ENCODE measurements at regions not wholly inside any gene's neighbourhood (a gene's known extent, or its start where the extent isn't known, plus 50 kb on each side); places are given as distances from the start of the nearest gene placed in this dataset.

DNA sequence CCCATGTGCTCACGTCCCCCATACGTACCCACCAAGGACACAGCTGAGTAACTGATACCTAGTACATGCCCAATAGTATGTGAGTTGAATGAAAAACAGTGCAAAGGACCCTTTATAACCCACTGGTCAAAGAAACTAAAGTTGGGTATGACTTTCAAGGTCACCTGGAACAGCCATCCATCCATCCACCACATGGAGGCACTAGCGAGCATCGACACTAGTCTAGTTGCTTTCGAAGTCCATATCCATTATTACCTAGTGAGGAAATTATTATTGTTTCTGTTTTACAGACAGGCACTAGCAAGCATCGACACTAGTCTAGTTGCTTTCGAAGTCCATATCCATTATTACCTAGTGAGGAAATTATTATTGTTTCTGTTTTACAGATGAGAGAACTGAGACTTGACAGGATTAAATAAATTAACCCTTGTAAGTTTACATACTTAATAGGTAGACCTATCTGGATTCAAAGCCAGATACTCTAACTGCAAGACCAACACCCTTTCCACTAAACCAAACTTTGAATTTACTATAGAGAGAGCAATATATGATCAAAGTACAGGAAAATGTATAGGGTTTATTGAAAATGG, 233.7 kb downstream of the METTL4 start:
- no peak for DNase-seq

DNA sequence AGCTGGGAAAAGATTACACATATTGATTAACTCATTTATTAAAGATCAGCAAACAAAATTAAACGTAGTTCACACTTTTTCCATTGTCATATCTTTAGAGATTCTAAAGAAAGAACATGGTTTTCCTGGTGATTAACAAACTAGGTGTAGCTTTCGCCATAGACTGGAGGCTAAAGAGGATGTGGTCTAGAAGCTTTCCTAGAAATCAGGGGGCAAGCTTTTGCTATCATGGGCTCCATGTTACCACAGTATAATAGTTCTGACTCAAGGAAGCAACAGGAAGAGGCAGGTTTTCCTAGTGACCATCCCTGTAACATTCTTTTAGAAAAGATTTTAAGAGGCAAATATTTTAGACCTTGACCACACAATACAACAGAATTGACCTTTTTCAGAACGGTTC, 232.7 kb downstream of the METTL4 start:
- no peak for DNase-seq

DNA sequence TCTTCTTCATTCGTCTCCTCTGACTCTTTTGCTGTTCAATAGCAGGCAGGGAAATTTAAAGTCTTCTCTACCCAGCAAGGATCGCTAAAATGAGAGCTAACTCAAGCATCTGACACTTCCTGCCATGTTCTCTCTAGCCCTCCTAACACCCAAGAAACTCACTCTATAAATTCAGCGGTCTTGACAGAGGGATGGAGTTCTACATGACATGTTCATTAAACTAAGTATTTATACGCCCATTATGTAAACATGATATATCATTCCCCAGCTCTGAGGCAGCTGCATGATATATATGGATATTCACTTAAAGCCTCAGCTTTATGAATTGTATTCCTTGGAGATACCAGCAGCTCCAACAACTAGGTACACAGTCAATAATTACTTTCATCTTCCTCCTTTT, 231.0 kb downstream of the METTL4 start:
- DNase-seq, result no peak

DNA sequence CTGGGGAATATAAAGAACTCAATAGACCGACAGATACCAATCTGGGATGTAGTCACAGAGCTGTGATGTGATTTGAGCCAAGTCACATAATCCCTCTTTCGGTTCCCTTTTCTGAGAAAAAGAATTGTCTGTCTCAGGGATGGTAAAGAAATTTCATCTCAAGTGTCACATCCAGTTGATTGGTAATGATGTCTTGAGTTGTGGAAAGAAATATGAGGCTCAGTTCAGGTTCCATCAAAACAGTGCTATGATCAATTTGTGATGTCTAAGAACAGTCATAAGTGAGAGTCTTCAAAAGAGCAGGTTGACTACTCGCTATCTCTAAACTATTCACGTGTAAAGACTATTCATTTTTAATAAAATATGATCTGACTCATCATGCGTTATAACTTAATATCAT, 223.3 kb downstream of the METTL4 start:
- no peak for DNase-seq

DNA sequence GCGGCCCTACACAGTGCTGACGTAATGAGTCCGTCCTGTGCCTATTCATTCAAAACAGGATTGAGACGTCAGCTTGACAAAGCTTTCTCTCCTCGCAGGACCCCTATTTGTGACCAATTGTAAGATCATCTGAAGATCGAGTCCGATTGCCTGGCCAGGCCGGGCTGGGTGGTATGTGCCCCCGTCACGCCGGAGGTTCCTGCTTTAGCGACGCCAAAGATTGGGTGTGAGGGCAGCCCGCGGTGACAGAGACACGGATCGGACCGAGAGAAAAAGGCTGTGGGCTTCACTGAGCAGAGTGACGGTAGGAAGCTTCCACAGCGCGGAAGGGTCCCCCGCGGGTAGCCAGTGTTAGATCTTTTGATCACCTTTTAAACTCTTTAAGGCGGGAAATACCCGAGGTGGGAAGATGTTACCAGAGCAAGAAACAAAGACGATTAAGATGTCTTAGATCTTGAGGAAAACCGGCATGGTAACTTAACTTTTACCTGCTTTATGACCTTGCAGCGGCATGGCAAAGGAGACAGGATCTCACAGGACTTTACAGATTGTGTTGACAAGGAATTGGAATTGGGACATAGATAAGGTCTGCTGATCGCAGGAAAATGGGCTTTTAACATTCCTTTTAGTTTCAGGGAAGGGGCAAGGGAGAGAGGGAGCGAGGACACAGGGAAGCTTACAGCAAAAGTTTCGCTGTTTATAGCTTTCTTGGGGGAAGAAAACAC, 220.0 kb downstream of the METTL4 start:
- DNase-seq, result no peak

DNA sequence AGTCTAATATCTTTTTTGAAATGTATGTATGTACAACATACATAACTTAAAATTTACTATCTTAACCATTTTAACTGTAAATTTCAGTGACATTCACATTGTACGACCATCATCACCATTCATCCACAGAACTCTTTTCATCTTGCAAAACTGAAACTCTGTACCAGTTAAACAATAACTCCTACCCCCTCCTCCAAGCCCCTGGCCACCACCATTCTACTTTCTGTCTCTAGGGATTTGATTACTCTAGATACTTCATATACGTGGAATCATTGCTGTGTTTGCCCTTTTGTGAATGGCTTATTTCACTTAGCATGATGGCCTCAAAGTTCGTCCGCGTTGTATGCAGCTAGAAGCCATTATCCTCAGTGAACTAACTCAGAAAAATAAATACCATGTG, 217.0 kb downstream of the METTL4 start:
- DNase-seq, result no peak

DNA sequence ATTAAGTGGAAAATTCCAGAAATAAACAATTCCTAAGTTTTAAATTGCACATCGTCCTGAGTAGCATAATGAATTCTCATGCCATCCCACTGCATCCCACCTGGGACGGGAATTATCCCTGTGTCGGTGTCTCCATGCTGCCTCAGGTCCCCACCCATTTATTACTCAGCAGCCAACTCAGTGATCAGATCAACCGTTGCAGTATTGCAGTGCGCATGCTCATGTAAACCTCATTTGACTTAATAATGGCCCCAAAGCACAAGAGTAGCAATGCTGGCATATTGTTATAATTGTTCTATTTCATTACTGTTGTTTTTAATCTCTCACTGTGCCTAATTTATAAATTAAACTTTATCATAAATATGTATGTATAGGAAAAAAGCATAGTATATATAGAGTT, 214.4 kb downstream of the METTL4 start:
- no peak for DNase-seq

DNA sequence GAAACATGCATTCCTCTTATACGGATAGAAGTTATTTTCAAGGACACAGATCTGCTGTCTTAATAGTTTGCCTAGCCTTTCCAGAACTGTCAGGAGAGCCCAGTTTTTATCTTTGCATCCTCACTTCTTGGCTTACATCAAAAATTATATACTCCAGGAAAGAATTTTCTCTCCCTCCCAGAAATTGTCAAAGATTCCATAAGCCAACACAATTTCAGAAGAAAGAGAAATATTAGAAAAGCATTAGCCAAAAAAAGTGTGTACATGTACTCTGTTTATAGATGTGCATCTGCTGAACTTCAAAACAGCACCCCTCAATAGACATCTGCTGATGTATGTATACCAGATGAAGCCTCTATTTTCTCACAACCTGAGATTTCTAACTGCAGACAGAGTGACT, 210.4 kb downstream of the METTL4 start:
- DNase-seq, result no peak

DNA sequence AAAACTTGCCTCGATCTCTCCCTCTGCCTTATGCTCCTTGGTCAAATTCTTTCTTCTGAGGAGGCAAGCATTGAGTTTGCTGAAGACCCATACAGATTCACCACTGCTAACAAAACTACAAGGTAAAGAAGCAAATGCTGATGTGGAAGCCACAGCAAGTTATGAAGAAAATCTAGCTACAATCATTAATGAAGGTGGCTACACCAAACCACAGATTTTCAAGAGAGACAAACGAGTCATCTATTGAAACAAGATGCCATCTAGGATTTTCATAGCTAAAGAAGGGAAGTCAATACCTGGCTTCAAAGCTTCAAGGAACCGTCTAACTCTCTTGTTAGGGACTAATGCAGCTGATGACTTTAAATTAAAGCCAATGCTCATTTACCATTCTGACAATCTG, 203.2 kb downstream of the METTL4 start:
- DNase-seq, result no peak

DNA sequence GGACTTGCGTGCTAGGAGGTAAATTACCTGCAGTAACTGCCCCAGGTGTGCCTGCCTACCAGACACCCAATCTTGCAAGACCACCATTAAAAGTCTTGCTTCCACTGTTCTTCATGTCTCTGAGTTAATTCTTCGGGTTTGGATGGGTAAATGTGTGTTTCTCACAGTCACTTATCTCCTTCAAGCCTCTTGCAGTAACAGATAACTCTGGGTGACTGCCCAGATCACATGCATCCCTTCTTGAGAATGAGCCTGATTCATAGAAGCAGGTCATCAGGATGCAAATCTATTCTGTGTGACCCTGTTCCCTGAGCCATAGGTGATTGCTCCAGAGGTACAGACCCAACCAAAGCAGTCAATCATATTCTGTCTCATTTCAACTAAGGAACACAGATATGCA, 194.6 kb downstream of the METTL4 start:
- DNase-seq, result no peak

DNA sequence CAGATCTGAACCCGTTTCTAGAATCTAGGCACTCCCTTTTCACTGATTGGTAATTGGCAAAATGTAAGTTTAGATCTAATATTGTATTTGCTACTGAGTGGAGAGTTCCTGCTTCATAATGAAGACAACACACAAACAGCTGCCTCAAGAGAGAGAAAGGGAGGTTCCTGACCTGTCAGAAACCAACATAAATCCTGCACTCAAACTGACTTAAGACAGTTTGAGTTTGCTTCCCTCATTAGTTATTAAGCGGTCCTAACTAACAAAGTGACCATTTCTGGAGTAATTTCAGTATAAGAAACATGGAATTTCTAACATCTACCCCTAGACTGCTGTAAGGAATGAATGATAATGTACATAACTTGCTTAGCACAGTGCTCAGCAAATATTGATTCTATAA, 191.2 kb downstream of the METTL4 start:
- DNase-seq, result no peak

DNA sequence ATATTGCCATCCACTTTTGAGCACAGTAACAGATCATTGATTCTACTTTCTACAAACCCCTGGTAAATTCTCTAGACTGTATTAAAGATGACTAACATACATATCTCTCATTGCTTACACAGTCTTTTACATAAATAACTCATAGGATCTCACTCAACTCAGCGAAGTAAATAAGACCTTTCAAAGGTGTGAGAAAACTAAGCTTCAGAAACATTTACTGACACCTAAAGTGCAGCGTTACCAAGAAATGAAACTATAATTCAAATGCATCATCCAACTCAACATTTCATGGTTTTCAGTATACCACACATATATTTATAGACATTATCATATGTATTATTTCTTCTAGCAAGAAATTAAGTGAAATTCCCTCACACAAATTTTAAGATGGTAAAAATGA, 189.8 kb downstream of the METTL4 start:
- DNase-seq, result no peak

DNA sequence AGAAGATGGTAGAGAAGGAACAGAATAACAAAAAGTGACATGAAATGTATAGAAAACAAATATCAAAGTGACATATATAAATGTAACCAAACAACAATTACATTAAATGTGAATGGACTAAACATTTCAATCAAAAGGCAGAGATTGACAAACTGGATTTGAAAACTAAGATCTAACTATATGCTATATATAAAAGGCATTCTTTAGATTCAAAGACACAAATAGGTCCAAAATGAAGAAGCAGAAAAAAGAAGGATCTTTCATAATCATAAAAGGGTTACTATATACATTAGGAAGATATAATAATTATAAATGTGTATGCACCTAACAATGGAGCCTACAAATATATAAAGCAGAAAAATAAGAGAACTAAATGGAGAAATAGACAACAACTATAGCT, 183.7 kb downstream of the METTL4 start:
- no peak for DNase-seq

DNA sequence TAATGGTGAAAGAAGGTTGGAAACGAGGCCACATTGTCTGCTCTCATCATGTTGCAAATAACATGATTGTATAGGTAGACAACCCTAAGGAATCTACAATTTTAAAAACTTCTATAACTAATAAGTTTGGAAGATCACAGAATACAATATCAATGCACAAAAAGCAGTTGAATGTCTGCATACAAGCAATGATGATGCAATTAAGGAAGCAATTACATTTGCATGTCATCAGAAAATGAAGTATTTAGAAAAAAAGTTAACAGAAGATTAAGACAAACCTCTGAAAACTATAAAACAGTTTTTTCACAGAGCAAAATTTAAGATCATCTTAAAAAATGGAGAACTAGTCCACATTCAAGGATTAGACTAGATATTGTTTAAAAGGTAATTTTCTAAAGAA, 181.1 kb downstream of the METTL4 start:
- DNase-seq, result no peak

DNA sequence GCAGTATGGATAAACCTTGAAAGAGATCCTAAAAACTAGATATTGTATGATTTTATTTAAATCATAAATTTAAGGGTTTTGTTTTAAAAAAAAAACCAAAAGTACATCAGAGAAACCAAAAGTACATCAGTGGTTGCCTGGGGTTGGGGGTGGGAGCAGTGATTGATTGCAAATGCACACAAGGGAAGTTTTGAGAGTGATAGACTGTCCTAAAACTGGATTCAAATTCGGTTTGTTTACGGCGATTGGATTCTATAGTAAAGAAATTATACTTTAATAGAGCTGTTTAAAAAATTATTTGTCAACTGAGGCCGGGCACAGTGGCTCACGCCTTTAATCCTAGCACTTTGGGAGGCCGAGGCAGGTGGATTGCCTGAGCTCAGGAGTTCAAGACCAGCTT, 179.8 kb downstream of the METTL4 start:
- DNase-seq, result no peak

DNA sequence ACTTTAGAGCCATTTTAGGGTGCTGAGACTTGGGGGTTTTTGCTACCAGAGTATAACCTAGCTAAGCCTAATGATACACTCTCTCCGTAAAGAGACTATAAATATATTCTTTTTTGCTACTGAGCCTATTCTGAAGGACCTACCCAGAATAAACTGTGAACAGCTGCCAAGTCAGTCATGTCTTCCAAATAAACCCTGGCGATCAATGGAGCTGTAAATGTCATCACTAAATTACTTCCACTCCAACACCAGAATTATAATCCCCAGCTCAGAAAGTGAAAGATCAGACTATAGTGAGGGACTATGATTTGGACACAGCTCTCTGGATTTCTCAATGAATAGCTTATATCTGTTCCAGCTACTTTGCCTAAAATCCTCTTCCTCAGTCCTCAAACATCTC, 178.9 kb downstream of the METTL4 start:
- DNase-seq, result no peak

DNA sequence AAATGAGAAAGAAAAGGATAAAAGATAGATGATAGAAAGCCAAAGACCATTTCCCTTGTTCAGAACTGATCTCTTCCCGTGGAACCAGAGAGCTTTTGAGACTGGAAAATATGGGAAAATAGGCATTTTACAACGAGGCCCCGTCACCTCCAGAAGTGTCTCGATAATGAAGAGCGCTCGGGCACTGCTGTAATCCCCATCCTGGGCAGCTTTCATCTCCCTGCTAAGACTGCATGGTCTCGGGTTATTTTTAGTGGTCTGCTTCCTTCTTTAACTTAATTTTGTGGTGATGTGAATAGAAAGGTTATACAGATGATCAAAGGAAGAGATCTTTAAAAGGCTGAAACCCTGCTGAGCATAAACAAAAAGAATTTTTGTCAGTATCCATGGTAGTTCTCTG, 176.6 kb downstream of the METTL4 start:
- no peak for DNase-seq

DNA sequence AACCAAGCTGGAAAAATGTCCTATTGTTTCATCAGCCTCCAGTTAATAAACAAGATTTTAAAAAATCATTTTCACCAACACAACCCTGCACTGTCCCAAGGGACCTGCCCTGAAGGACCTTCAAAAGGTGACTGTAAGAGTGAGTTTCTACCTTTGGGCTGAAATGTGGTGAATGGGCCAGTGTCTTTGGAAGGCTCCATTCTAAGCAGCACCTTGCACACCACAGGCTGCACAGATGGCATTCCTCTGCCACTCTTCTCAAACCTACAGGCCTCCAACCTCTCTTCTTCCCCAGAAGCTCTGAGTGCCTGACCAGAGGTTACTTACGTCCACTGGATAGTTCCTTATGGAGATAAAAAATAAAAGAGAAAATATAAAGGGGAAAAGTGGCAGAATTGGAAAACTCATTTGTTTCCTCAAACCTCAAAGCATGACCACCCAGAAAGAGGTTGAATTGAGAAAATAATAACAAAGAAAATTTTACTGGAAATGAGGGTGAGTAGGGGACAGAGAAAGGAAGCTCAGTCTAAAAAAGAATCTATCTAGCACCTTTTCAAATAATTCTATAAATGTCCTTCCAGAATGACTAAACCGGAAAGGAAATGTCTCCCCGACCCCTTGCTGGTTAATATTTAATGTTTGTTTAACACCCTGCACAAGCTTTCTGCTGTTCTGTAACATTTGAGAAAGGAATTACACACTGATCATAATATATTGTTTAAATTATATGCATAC, 175.7 kb downstream of the METTL4 start:
- no peak for DNase-seq

DNA sequence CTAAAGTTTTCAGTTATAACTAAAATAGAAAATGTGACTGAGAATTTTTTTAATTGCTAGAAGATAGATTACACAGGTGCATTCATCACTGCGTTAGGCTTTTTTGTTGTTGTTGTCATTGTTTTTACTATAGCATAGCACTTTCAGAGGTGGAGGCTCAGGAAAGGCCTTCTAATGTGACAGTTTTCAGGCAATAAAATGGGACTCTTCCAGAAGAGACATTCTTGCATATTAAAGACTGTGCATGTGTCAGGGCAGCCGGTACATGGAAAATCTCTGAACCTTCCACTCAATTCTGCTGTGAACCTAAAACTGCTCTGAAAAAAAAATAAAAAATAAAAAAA, 175.2 kb downstream of the METTL4 start:
- no peak for DNase-seq

DNA sequence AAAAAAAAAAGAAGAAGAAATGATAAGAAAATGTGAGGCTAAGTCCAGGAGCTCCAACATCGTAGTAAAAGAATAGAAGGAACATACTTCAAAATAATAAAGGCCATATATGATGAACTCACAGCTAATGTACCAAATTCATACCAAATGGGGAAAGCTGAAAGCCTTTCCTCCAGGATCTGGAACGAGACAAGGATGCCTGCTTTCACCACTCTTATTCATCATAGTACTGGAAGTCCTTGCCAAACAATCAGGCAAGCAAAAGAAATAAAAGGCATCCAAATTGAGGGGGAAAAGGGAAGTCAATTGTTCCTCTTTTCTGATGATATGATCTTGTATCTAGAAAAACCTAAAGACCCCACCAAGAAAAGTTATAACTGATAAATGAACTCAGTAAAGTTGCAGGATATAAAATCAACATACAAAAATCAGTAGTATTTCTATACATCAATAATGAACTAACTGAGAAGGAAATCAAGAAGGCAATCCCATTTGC, 170.6 kb downstream of the METTL4 start:
- DNase-seq, result no peak

DNA sequence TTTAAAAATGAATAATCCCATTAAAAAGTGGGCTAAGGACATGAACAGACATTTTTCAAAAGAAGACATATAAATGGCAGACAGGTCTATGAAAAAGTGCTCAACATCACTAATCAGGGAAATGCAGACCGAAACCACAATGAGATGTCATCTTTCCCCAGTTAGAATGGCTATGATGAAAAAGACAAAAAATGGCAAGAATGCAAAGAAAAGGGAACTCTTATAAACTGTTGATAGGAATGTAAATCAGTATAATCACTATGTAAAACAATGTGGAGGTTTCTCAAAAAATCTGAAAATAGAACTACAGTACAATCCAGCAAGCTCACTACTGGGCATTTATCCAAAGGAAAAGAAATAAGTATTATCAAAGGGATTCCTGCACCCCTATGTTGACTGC, 169.2 kb downstream of the METTL4 start:
- DNase-seq, result no peak

DNA sequence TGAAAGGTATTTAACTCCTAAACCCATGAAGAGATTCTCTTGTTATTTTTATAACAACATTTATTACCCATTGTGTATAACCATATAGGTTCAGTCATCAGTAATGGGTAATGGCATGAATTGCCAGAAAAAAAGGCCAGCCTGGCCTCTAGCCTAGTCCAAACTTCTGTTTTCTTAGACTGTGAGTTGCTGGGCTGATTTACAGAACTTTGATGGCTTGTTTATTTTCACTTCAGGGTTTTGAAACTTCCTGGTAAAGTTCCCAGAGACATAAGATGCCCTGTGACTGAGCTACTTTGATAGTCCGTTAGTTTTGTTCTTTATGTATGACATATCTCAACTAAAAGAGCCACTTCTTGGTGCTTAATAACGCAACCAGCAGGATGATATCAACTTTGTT, 164.8 kb downstream of the METTL4 start:
- DNase-seq, result no peak

DNA sequence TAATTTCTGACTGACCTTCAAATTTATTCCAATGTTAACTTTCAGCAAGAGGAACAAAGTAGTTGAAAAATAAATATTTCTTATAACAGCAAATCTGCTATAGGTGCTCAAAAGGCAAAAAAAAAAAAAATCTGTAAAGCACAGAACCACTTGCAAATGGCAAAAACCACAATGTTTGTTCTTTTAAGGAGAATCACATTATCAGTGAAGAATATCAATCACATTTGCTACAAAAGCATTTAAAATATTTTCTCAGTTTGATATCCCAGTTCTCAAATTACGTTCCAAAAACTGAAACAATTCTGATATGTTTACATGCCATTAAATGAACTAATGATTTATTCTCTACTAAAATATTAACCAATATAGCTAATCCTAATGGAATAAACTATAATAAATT, 163.3 kb downstream of the METTL4 start:
- DNase-seq, result no peak

DNA sequence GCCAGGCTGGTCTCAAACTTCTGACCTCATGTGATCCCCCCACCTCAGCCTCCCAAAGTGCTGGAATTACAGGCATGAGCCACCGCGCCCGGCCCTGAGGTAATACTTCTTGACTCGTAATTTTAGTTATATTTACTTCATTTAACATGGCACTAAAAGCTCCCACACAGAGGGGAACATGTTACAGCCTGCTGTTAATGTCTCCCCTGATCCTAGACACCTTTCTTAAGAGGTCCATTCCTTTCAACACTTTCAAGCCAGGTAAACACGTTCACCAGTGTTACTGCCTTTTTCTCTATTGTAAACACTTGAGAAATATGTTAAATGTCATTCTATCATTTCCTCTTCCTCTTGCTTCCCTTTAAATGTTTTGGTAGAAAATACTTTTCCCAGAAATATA, 161.4 kb downstream of the METTL4 start:
- DNase-seq, result no peak

DNA sequence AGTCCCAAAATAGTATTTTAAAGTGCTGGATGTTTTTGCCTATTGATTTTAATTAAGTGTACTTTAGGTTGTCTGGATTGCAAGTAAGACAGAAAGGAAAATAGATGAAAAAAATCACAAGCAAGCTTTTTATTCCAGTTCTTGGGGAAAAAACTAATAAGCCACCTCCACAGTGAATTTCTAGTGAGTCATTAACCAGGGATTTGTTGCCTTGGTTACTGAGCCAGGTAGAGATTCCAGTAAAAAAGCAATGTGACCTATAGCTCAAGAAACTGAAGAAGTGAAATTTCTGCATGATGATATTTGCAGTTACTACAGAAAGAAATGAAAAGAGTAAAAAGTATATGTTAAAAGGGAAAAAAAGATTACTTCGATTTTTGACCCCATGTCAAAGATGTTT, 160.6 kb downstream of the METTL4 start:
- DNase-seq, result no peak

Measured in femur (tissue), 1 donor.